HG03378 (cell line): ENCODE measurements at regions not wholly inside any gene's neighbourhood (a gene's known extent, or its start where the extent isn't known, plus 50 kb on each side); places are given as distances from the start of the nearest gene placed in this dataset.

ENCODE experiments used
- ATAC-seq: cut with Tn5 transposase; IDR thresholded peaks from one replicate; pipeline ENCODE4 v1.9.1; 2021; ENCODE audit warnings: mild to moderate bottlenecking, moderate library complexity; ENCODE audit not compliant: unreplicated experiment

- no peak for ATAC-seq
Measured at GRCh38 chr20:40103420-40103819, 585.6 kb downstream of the MAFB start.

GRCh38 chr20:40101560-40101959 is 587.5 kb downstream of the MAFB start:
- ATAC-seq = no peak

GRCh38 chr20:40100261-40100660 is 588.8 kb downstream of the MAFB start:
- no peak for ATAC-seq

GRCh38 chr20:40090236-40090635 is 598.8 kb downstream of the MAFB start:
- ATAC-seq = no peak

GRCh38 chr20:40087496-40087895 is 601.5 kb downstream of the MAFB start:
- ATAC-seq = no peak

- no peak for ATAC-seq
Measured at GRCh38 chr20:40085513-40085912, 603.5 kb downstream of the MAFB start.

GRCh38 chr20:40082436-40082835 is 606.6 kb downstream of the MAFB start:
- ATAC-seq = no peak

- no peak for ATAC-seq
Measured at GRCh38 chr20:40081653-40082052, 607.4 kb downstream of the MAFB start.

- no peak for ATAC-seq
Measured at GRCh38 chr20:40080041-40080652, 608.9 kb downstream of the MAFB start.

GRCh38 chr20:40073535-40074111 is 615.4 kb downstream of the MAFB start:
- ATAC-seq = no peak

- ATAC-seq = no peak
Measured at GRCh38 chr20:40072907-40073306, 616.1 kb downstream of the MAFB start.

GRCh38 chr20:40056171-40056570 is 632.9 kb downstream of the MAFB start:
- no peak for ATAC-seq

- no peak for ATAC-seq
Measured at GRCh38 chr20:40055711-40056110, 633.3 kb downstream of the MAFB start.

- no peak for ATAC-seq
Measured at GRCh38 chr20:40054311-40054710, 634.7 kb downstream of the MAFB start.

- ATAC-seq = no peak
Measured at GRCh38 chr20:40050596-40050995, 638.4 kb downstream of the MAFB start.

- ATAC-seq = no peak
Measured at GRCh38 chr20:40049854-40050253, 639.2 kb downstream of the MAFB start.

- ATAC-seq = no peak
Measured at GRCh38 chr20:40046703-40047102, 642.3 kb downstream of the MAFB start.

- ATAC-seq = no peak
Measured at GRCh38 chr20:40037511-40037910, 651.5 kb downstream of the MAFB start.

GRCh38 chr20:40029589-40029988 is 659.4 kb downstream of the MAFB start:
- no peak for ATAC-seq

GRCh38 chr20:40019510-40019909 is 669.5 kb downstream of the MAFB start:
- ATAC-seq = no peak

- no peak for ATAC-seq
Measured at GRCh38 chr20:40017765-40018164, 671.3 kb downstream of the MAFB start.

- no peak for ATAC-seq
Measured at GRCh38 chr20:40016890-40017289, 672.1 kb downstream of the MAFB start.

- no peak for ATAC-seq
Measured at GRCh38 chr20:40016392-40016791, 672.6 kb downstream of the MAFB start.
